ENCODE measurements at regions not wholly inside any gene's neighbourhood (a gene's known extent, or its start where the extent isn't known, plus 50 kb on each side); places are given as distances from the start of the nearest gene placed in this dataset.

GRCh38 chr5:87069974-87070608, 197.6 kb upstream of the RASA1 start:
- TF ChIP-seq, protein P1, sequence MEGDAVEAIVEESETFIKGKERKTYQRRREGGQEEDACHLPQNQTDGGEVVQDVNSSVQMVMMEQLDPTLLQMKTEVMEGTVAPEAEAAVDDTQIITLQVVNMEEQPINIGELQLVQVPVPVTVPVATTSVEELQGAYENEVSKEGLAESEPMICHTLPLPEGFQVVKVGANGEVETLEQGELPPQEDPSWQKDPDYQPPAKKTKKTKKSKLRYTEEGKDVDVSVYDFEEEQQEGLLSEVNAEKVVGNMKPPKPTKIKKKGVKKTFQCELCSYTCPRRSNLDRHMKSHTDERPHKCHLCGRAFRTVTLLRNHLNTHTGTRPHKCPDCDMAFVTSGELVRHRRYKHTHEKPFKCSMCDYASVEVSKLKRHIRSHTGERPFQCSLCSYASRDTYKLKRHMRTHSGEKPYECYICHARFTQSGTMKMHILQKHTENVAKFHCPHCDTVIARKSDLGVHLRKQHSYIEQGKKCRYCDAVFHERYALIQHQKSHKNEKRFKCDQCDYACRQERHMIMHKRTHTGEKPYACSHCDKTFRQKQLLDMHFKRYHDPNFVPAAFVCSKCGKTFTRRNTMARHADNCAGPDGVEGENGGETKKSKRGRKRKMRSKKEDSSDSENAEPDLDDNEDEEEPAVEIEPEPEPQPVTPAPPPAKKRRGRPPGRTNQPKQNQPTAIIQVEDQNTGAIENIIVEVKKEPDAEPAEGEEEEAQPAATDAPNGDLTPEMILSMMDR (IDR thresholded peaks at IDR 0.05), result peak in 3 of 5 experiments; percentile 12 to 42 (median 27)
- TF ChIP-seq POLR2A (IDR thresholded peaks at IDR 0.05) (no peak), EP300 (IDR thresholded peaks at IDR 0.05) (no peak)
